Colonic mucosa (tissue), 4 donors: ENCODE measurements at regions not wholly inside any gene's neighbourhood (a gene's known extent, or its start where the extent isn't known, plus 50 kb on each side); places are given as distances from the start of the nearest gene placed in this dataset.

Source experiments
- DNase-seq: peaks from one replicate; pipeline ENCODE4 v3.0.0-alpha.2; 2020
- H3K27ac ChIP-seq: fragments of 200-600 bp; one replicate; pipeline ENCODE4 v1.8.0; 2021
- H3K27me3 ChIP-seq: fragments of 200-600 bp; one replicate; pipeline ENCODE4 v1.8.0; 2021
- H3K36me3 ChIP-seq: fragments of 200-600 bp; one replicate; pipeline ENCODE4 v1.8.0; 2021
- H3K4me1 ChIP-seq: fragments of 200-600 bp; one replicate; pipeline ENCODE4 v1.8.0; 2021; ENCODE audit warnings: mild to moderate bottlenecking
- H3K4me3 ChIP-seq: fragments of 200-600 bp; one replicate; pipeline ENCODE4 v1.8.0; 2021
- H3K9ac ChIP-seq, 2 donors: one replicate each; pipeline ENCODE4 v1.7.0; 2013; ENCODE audit warnings: control low read depth in 2 of 2, low read depth in 2 of 2, low read length in 2 of 2
- H3K9me3 ChIP-seq: fragments of 200-600 bp; one replicate; pipeline ENCODE4 v1.8.0; 2021
- CTCF ChIP-seq: fragments of 200-600 bp; IDR thresholded peaks from one replicate; pipeline ENCODE4 v1.8.0; 2022; ENCODE audit warnings: antibody characterized with exemption, mild to moderate bottlenecking
- intact Hi-C: fragments of 100-400 bp; cut with DNase I; formaldehyde crosslinking; loops from one replicate; pipeline ENCODE4 v1.14.1; 2022
- donor health status: healthy.
- donor health status: DM: no; HTN: no; CAD: no.
- donor health status: DM: no; HTN: no; CAD: no.

GRCh38 chr6:68042339-68043121 lies 592.6 kb upstream of the ADGRB3 start:
- no peaks in the 10 kb centered on the region for H3K9me3 ChIP-seq
- no peak overlapping the region for H3K4me3 ChIP-seq
- no peak overlapping the region for H3K9ac ChIP-seq
- no peak for TF ChIP-seq CTCF
- H3K27me3 ChIP-seq = no peaks in the 10 kb centered on the region
- intact Hi-C loops = no loop called here
- no peak for DNase-seq
- no peaks in the 10 kb centered on the region for H3K4me1 ChIP-seq
- H3K27ac ChIP-seq = no peak overlapping the region
- no peaks in the 10 kb centered on the region for H3K36me3 ChIP-seq

GRCh38 chr6:68040780-68041179 lies 594.3 kb upstream of the ADGRB3 start:
- intact Hi-C loops = no loop called here
- Histone ChIP-seq H3K9me3 (no peaks in the 10 kb centered on the region), H3K9ac (no peak overlapping the region), H3K4me1 (no peaks in the 10 kb centered on the region), H3K4me3 (no peak overlapping the region), H3K27me3 (no peaks in the 10 kb centered on the region), H3K27ac (no peak overlapping the region), H3K36me3 (no peaks in the 10 kb centered on the region)
- TF ChIP-seq CTCF = no peak
- DNase-seq = no peak

GRCh38 chr6:68040312-68040778 lies 594.7 kb upstream of the ADGRB3 start:
- H3K9me3 ChIP-seq = no peaks in the 10 kb centered on the region
- H3K4me1 ChIP-seq = no peaks in the 10 kb centered on the region
- H3K36me3 ChIP-seq = no peaks in the 10 kb centered on the region
- H3K27me3 ChIP-seq = no peaks in the 10 kb centered on the region
- DNase-seq = no peak
- H3K9ac ChIP-seq = no peak overlapping the region
- H3K27ac ChIP-seq = no peak overlapping the region
- TF ChIP-seq CTCF = no peak
- intact Hi-C loops = no loop called here
- H3K4me3 ChIP-seq = no peak overlapping the region

GRCh38 chr6:68039641-68040311 lies 595.3 kb upstream of the ADGRB3 start:
- no peaks in the 10 kb centered on the region for H3K4me1 ChIP-seq
- H3K9ac ChIP-seq = no peak overlapping the region
- no peak for DNase-seq
- no peaks in the 10 kb centered on the region for H3K36me3 ChIP-seq
- intact Hi-C loops = no loop called here
- no peaks in the 10 kb centered on the region for H3K27me3 ChIP-seq
- no peak overlapping the region for H3K27ac ChIP-seq
- no peak for TF ChIP-seq CTCF
- no peak overlapping the region for H3K4me3 ChIP-seq
- no peaks in the 10 kb centered on the region for H3K9me3 ChIP-seq

- Histone ChIP-seq H3K27me3 (no peaks in the 10 kb centered on the region), H3K27ac (no peak overlapping the region), H3K9me3 (no peaks in the 10 kb centered on the region), H3K36me3 (no peaks in the 10 kb centered on the region), H3K9ac (no peak overlapping the region), H3K4me1 (no peaks in the 10 kb centered on the region), H3K4me3 (no peak overlapping the region)
- intact Hi-C loops = no loop called here
- no peak for DNase-seq
- no peak for TF ChIP-seq CTCF
Observed at GRCh38 chr6:68038815-68039408, 596.2 kb upstream of the ADGRB3 start.
